ENCODE measurements at regions not wholly inside any gene's neighbourhood (a gene's known extent, or its start where the extent isn't known, plus 50 kb on each side); places are given as distances from the start of the nearest gene placed in this dataset.

- intact Hi-C loops (cut with DNase I), result no loop called here
- ATAC-seq (ENCODE audit: poor library complexity) (no peak), DNase-seq (no peak)
These were observed 170.1 kb downstream of the ADRA2A start for GRCh38 chr10:111246814-111247452.

- no peak for ATAC-seq (ENCODE audit: poor library complexity)
- DNase-seq, result no peak
- intact Hi-C loops (cut with DNase I), result no loop called here
These were observed 171.1 kb downstream of the ADRA2A start for GRCh38 chr10:111247781-111248389.

- DNase-seq (no peak), ATAC-seq (ENCODE audit: poor library complexity) (no peak)
- intact Hi-C loops (cut with DNase I), result no loop called here
These were observed 173.1 kb downstream of the ADRA2A start for GRCh38 chr10:111249925-111250324.

GRCh38 chr10:111261081-111261615 lies 184.3 kb downstream of the ADRA2A start:
- DNase-seq (no peak), ATAC-seq (ENCODE audit: poor library complexity) (no peak)
- intact Hi-C loops (cut with DNase I), result no loop called here

- intact Hi-C loops (cut with DNase I), result no loop called here
- ATAC-seq (ENCODE audit: poor library complexity) (no peak), DNase-seq (no peak)
These were observed 188.5 kb downstream of the ADRA2A start for GRCh38 chr10:111265341-111265740.

GRCh38 chr10:111266165-111266564 lies 189.3 kb downstream of the ADRA2A start:
- intact Hi-C loops (cut with DNase I), result no loop called here
- ATAC-seq (ENCODE audit: poor library complexity), result no peak
- DNase-seq, result no peak

GRCh38 chr10:111267673-111268072 lies 190.8 kb downstream of the ADRA2A start:
- no peak for ATAC-seq (ENCODE audit: poor library complexity)
- DNase-seq, result no peak
- intact Hi-C loops (cut with DNase I), result no loop called here

GRCh38 chr10:111273235-111273634 lies 196.4 kb downstream of the ADRA2A start:
- ATAC-seq (ENCODE audit: poor library complexity), result no peak
- no peak for DNase-seq
- intact Hi-C loops (cut with DNase I), result no loop called here

GRCh38 chr10:111273635-111274034 lies 196.8 kb downstream of the ADRA2A start:
- ATAC-seq (ENCODE audit: poor library complexity) (no peak), DNase-seq (no peak)
- intact Hi-C loops (cut with DNase I), result no loop called here

- intact Hi-C loops (cut with DNase I), result no loop called here
- DNase-seq (no peak), ATAC-seq (ENCODE audit: poor library complexity) (no peak)
These were observed 198.3 kb downstream of the ADRA2A start for GRCh38 chr10:111275091-111275490.

GRCh38 chr10:111277661-111278060 lies 200.8 kb downstream of the ADRA2A start:
- intact Hi-C loops (cut with DNase I), result no loop called here
- ATAC-seq (ENCODE audit: poor library complexity) (no peak), DNase-seq (no peak)

- DNase-seq, result no peak
- no peak for ATAC-seq (ENCODE audit: poor library complexity)
- intact Hi-C loops (cut with DNase I), result no loop called here
These were observed 201.4 kb downstream of the ADRA2A start for GRCh38 chr10:111278266-111278665.

GRCh38 chr10:111281516-111281915 lies 204.7 kb downstream of the ADRA2A start:
- DNase-seq, result no peak
- no peak for ATAC-seq (ENCODE audit: poor library complexity)
- intact Hi-C loops (cut with DNase I), result no loop called here

- ATAC-seq (ENCODE audit: poor library complexity), result no peak
- no peak for DNase-seq
- intact Hi-C loops (cut with DNase I), result no loop called here
These were observed 212.6 kb downstream of the ADRA2A start for GRCh38 chr10:111289461-111289860.

GRCh38 chr10:111290649-111291048 lies 213.8 kb downstream of the ADRA2A start:
- ATAC-seq (ENCODE audit: poor library complexity) (no peak), DNase-seq (no peak)
- intact Hi-C loops (cut with DNase I), result no loop called here

- DNase-seq (no peak), ATAC-seq (ENCODE audit: poor library complexity) (no peak)
- intact Hi-C loops (cut with DNase I), result no loop called here
These were observed 219.0 kb downstream of the ADRA2A start for GRCh38 chr10:111295788-111296187.

- DNase-seq, result no peak
- no peak for ATAC-seq (ENCODE audit: poor library complexity)
- intact Hi-C loops (cut with DNase I), result no loop called here
These were observed 220.6 kb downstream of the ADRA2A start for GRCh38 chr10:111297351-111297848.

- no peak for ATAC-seq (ENCODE audit: poor library complexity)
- intact Hi-C loops (cut with DNase I), result no loop called here
- DNase-seq, result no peak
These were observed 221.2 kb downstream of the ADRA2A start for GRCh38 chr10:111298031-111298430.

- ATAC-seq (ENCODE audit: poor library complexity), result no peak
- no peak for DNase-seq
- intact Hi-C loops (cut with DNase I), result no loop called here
These were observed 222.2 kb downstream of the ADRA2A start for GRCh38 chr10:111299037-111299436.

GRCh38 chr10:111303887-111304286 lies 227.1 kb downstream of the ADRA2A start:
- no peak for DNase-seq
- no peak for ATAC-seq (ENCODE audit: poor library complexity)
- intact Hi-C loops (cut with DNase I), result no loop called here

All from Right ventricle myocardium superior (tissue), 1 donor.